ENCODE measurements at regions not wholly inside any gene's neighbourhood (a gene's known extent, or its start where the extent isn't known, plus 50 kb on each side); places are given as distances from the start of the nearest gene placed in this dataset.

GRCh38 chr6:43940393-43941087 is 170.5 kb downstream of the VEGFA start:
- TF ChIP-seq CTCF (IDR thresholded peaks at IDR 0.05), result no peak
- no peak for TF ChIP-seq POLR2A (IDR thresholded peaks at IDR 0.05)
- no peak for TF ChIP-seq POLR2AphosphoS5 (IDR thresholded peaks at IDR 0.05)
- no peak for TF ChIP-seq EP300 (IDR thresholded peaks at IDR 0.05)
